ENCODE measurements at regions not wholly inside any gene's neighbourhood (a gene's known extent, or its start where the extent isn't known, plus 50 kb on each side); places are given as distances from the start of the nearest gene placed in this dataset.

DNA sequence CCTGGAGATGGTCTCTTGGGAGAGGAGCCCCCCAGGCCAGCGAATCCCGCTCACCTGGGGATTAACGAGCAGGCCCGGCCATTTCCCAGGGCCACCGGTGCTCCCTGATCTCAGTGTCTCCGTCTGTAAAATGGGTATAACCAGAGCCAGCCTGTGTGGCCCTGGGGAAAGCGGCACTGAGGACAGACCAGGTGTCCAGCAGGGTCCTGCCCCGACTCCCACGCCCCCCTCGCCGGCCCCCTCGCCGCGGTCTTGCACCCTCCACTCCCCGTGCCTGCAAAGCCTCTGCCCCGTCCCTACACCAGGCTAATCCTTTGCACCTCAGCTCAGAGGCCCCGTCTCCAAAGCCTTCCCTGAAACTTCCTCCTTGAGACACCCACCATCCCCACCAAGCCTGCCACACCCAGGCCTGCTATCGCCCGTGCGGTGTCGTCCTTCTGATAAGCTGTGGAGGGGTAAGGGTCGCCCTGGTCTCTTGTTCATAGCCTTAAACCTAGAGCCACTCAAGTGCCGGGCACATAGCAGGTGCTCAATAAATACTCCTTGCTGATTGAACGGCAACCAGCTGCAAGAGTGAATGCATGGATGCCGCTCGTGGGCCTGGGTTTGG is 259.1 kb downstream of the C16orf95 start:
- no peak overlapping the region for H3K4me3 ChIP-seq (ENCODE audit: control insufficient read depth, low read depth, low read length)
- DNase-seq (ENCODE audit: low read depth), result no peak
- TF ChIP-seq CTCF (conservative IDR thresholded peaks at IDR 0.05; ENCODE audit: control insufficient read depth, insufficient read depth, low read depth, low read length), result no peak

DNA sequence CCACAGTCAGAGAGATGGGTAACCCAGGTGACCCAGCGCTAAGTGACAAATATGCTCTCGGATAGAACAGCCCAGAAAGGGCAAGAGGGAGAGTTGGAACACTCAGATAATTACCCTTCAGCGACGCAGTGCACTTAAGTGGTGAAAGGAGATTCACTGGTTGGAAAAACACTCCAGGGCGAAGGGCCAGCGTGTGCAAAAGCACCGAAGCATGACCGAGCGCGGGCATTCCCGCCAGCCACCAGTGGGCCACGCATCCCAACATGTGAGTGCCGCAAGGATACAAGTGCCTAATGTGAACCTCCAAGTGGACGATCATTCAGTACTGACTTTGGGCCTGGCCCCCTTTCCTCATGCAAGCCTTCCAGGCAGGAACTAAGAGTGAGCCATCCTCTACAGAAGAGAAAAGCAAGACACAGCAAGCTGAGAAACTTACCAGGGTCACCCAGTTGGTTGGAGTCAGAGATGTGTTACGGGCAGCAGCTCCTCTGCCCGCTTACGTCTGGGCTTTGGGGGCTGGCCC is 258.4 kb downstream of the C16orf95 start:
- TF ChIP-seq CTCF (conservative IDR thresholded peaks at IDR 0.05; ENCODE audit: control insufficient read depth, insufficient read depth, low read depth, low read length), result no peak
- no peak for DNase-seq (ENCODE audit: low read depth)
- H3K4me3 ChIP-seq (ENCODE audit: control insufficient read depth, low read depth, low read length), result no peak overlapping the region

GRCh38 chr16:87060034-87060986 is 256.9 kb downstream of the C16orf95 start:
- DNase-seq (ENCODE audit: low read depth), result peak; percentile 45
- peak; percentile 20 for TF ChIP-seq CTCF (conservative IDR thresholded peaks at IDR 0.05; ENCODE audit: control insufficient read depth, insufficient read depth, low read depth, low read length)
- H3K4me3 ChIP-seq (ENCODE audit: control insufficient read depth, low read depth, low read length), result no peak overlapping the region

DNA sequence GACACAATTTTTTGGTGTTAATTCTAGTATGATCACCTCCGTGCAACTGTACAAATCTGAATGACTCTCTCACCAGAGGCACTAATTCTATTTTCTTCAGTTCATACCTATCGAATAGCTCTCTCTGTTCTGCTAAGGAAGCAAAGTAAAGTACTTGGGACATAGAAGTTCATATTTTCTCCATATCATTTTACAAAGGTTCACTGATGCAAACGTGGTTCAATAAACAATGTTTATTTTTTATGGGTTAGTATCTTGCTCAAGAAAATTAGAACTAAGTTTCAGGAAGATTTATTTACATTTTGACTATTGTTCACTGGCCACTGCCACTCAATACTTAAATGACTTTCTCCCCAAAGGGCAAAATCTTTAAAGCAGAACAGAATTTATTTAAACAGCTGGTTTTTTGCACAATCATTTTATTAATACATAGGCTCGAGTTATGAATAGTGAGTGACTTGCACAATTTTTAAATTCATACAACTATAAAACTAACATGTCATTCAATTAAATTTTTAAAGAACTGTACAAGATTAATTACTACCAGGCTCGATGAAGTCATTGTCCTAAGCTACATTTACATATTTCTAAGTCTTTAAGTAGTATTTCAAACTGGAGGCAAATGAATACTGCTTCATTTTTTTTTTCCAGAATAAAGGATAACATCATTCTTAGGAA is 255.8 kb downstream of the C16orf95 start:
- no peak overlapping the region for H3K4me3 ChIP-seq (ENCODE audit: control insufficient read depth, low read depth, low read length)
- no peak for DNase-seq (ENCODE audit: low read depth)
- TF ChIP-seq CTCF (conservative IDR thresholded peaks at IDR 0.05; ENCODE audit: control insufficient read depth, insufficient read depth, low read depth, low read length), result no peak

DNA sequence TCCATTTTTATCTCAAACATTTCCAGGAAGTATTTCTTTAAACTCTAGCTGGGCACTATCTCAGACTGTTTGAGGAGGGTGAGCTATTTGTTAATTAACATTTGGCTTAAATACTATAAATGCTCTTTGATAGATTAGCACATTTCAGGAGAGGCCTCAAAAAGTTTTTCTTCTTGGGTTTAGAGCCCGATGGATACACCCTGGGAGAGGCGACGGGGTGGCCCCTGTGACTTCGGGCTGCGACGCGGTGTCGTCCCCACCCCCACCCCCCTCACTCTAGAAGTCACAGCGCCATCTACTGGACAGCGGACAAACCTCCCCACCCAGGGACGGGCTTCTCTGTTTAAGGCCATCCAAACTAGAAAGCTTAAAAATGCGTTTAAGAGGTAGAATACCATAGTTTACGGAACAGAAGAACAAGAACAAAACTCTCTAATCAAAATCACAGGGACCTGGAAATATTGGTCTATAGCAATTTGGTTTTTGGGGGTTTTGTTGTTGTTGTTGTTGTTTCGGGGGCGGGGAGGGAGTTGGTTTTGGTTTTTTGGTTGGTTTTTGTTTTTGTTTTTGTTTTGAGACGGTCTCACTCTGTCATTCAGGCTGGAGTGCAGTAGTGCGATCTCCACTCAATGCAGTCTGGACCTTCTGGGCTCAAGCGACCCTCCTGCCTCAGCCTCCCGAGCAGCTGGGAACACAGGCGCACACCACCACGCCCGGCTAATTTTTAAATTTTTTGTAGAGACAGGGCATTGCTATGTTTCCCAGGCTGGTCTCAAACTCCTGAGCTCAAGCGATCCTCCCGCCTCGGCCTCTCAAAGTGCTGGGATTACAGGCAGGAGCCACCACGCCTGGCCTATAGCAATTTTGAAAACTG is 254.4 kb downstream of the C16orf95 start:
- DNase-seq (ENCODE audit: low read depth), result peak; percentile 69
- no peak overlapping the region for H3K4me3 ChIP-seq (ENCODE audit: control insufficient read depth, low read depth, low read length)
- peak; percentile 76 for TF ChIP-seq CTCF (conservative IDR thresholded peaks at IDR 0.05; ENCODE audit: control insufficient read depth, insufficient read depth, low read depth, low read length)

GRCh38 chr16:87063543-87063942 is 253.6 kb downstream of the C16orf95 start:
- no peak for TF ChIP-seq CTCF (conservative IDR thresholded peaks at IDR 0.05; ENCODE audit: control insufficient read depth, insufficient read depth, low read depth, low read length)
- H3K4me3 ChIP-seq (ENCODE audit: control insufficient read depth, low read depth, low read length), result no peak overlapping the region
- no peak for DNase-seq (ENCODE audit: low read depth)

Measured in fibroblast of mammary gland (primary cell).